OCI-LY7 (cell line): ENCODE measurements at regions not wholly inside any gene's neighbourhood (a gene's known extent, or its start where the extent isn't known, plus 50 kb on each side); places are given as distances from the start of the nearest gene placed in this dataset.

Experiments
- BruUV-seq: library from RNA; stranded (reverse); fragments of 400-500 nt; replicated peaks from 2 replicates; lab custom pipeline; 2021; lab: Mats Ljungman, UMichigan
- CTCF ChIA-PET: fragments of 300-600 bp; sonication (Branson Sonifier 250); formaldehyde crosslinking; loops from one replicate; lab custom pipeline; 2022; ENCODE audit warnings: antibody characterized with exemption; ENCODE audit not compliant: unreplicated experiment; lab: Charles Lee
- POLR2A ChIA-PET: fragments of 300-600 bp; sonication (Branson Sonifier 250); formaldehyde crosslinking; loops from one replicate; lab custom pipeline; 2022; ENCODE audit warnings: antibody characterized with exemption; lab: Charles Lee
- DNase-seq: peaks from one replicate; pipeline ENCODE4 v3.0.0-alpha.2; 2015; ENCODE audit warnings: low spot score
- H2AFZ ChIP-seq: fragments of 200-600 bp; sonication (generic), shearing (Covaris generic); 2 replicates; pipeline ENCODE4 v1.6.1; 2014; ENCODE audit warnings: mild to moderate bottlenecking, antibody characterized with exemption, low read length, moderate library complexity
- H3K27ac ChIP-seq: fragments of 200-600 bp; sonication (generic); 2 replicates; pipeline ENCODE4 v1.5.1; 2014; ENCODE audit warnings: mixed run types, low read depth, mild to moderate bottlenecking, moderate library complexity, low read length, inconsistent platforms; ENCODE audit not compliant: poor library complexity, severe bottlenecking
- H3K36me3 ChIP-seq: fragments of 200-600 bp; sonication (generic); 2 replicates; pipeline ENCODE4 v1.6.1; 2014; ENCODE audit warnings: mild to moderate bottlenecking, antibody characterized with exemption, low read length, moderate library complexity, mixed read lengths; ENCODE audit not compliant: insufficient read depth
- H3K4me1 ChIP-seq: fragments of 200-600 bp; sonication (generic); 2 replicates; pipeline ENCODE4 v1.5.1; 2014; ENCODE audit warnings: mild to moderate bottlenecking, low read length; ENCODE audit not compliant: insufficient read depth, poor library complexity, severe bottlenecking
- H3K4me2 ChIP-seq: fragments of 200-600 bp; sonication (generic); 2 replicates; pipeline ENCODE4 v1.6.1; 2014; ENCODE audit warnings: mild to moderate bottlenecking, low read length
- H3K4me3 ChIP-seq: fragments of 200-600 bp; sonication (generic); 2 replicates; pipeline ENCODE4 v1.5.1; 2014; ENCODE audit warnings: mild to moderate bottlenecking, low read depth, low read length; ENCODE audit not compliant: poor library complexity, severe bottlenecking
- H3K79me2 ChIP-seq: fragments of 200-600 bp; sonication (generic); 2 replicates; pipeline ENCODE4 v1.6.1; 2016; ENCODE audit warnings: low read depth, mild to moderate bottlenecking, low read length, moderate library complexity, mixed read lengths; ENCODE audit not compliant: insufficient read depth
- H3K9me2 ChIP-seq: fragments of 200-600 bp; sonication (generic); 2 replicates; pipeline ENCODE4 v1.6.1; 2016; ENCODE audit warnings: mild to moderate bottlenecking, low read length, mixed read lengths; ENCODE audit not compliant: insufficient read depth
- H3K9me3 ChIP-seq: fragments of 200-600 bp; sonication (generic); 2 replicates; pipeline ENCODE4 v1.6.1; 2014; ENCODE audit warnings: mild to moderate bottlenecking, mixed run types, low read length, mixed read lengths
- H4K20me1 ChIP-seq: fragments of 200-600 bp; sonication (generic); 2 replicates; pipeline ENCODE4 v1.6.1; 2014; ENCODE audit warnings: mild to moderate bottlenecking, antibody characterized with exemption, low read length, moderate library complexity, mixed read lengths; ENCODE audit not compliant: insufficient read depth
- EZH2phosphoT487 ChIP-seq: fragments of 200-600 bp; sonication (generic); IDR thresholded peaks from 2 replicates; pipeline ENCODE4 v1.6.1; 2018; ENCODE audit warnings: low read depth, borderline replicate concordance, mild to moderate bottlenecking, mixed run types, antibody characterized with exemption, low read length, moderate library complexity, mixed read lengths
- intact Hi-C: fragments of 100-400 bp; cut with micrococcal nuclease; formaldehyde crosslinking; loops from one replicate; pipeline ENCODE4 v1.10.0; 2022; ENCODE audit not compliant: unreplicated experiment
- TF ChIP-seq, protein P1 (sequence below): fragments of 200-600 bp; sonication (generic); conservative IDR thresholded peaks from 2 replicates; pipeline ENCODE4 v1.5.1; 2014; ENCODE audit warnings: mild to moderate bottlenecking, antibody characterized with exemption, low read length, moderate library complexity, mixed read lengths

DNA sequence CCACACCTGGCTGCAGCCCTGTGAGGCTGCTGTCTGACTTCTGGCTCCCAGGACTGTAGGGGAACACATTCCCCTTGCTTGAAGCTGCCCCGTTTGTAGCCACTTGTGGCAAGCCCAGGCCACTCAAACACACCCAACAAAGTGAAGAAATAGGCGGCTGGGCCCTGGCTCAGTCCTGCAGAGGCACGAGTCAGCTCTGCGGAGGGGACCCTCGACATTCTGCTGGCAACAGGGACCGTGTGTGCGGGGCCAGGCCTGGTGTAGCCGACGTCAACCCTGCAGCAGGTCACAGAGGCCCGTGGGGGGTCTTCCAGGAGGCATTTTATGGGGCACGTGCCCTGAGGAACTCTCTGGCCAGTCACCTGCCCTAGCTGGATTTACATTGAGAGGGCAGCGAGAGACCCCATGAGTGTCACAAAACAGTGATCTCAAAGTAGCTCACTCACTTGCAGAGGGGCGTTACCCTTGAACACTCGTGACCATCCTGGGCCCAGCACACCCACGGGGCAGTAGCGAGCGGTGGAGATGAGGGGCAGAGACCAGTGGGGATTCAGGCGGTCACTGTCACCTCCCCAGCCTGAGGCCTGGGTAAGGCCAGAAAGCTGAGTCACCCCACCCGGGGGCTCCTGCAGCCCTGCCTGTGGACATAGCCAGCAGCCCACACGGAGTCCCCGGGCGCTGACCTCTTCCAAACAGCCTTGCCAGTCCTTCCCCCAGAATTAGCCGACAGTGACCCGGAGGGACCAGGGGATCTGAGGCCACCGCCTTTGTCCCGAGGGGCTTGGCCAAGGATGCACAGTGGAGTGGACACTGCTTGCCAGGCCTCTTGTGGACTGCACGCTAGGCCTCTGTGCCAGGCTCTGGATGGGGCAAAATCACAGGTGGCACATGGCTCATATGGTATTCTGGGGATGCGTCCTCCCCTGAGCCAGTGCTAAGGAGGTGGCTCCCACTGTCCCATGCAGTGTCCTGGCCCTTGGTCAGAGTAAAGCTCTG is 139.5 kb downstream of the CTTN start:
- no peaks in the 10 kb centered on the region for H4K20me1 ChIP-seq
- H3K36me3 ChIP-seq = no peaks in the 10 kb centered on the region
- ChIA-PET CTCF (no interaction called here), POLR2A (no interaction called here)
- no peaks in the 10 kb centered on the region for H3K4me1 ChIP-seq
- DNase-seq = no peak
- H2AFZ ChIP-seq = no peak overlapping the region
- H3K4me3 ChIP-seq = no peak overlapping the region
- H3K9me2 ChIP-seq = no peaks in the 10 kb centered on the region
- H3K27ac ChIP-seq = no peak overlapping the region
- TF ChIP-seq EZH2phosphoT487 = no peak
- TF ChIP-seq, protein P1, sequence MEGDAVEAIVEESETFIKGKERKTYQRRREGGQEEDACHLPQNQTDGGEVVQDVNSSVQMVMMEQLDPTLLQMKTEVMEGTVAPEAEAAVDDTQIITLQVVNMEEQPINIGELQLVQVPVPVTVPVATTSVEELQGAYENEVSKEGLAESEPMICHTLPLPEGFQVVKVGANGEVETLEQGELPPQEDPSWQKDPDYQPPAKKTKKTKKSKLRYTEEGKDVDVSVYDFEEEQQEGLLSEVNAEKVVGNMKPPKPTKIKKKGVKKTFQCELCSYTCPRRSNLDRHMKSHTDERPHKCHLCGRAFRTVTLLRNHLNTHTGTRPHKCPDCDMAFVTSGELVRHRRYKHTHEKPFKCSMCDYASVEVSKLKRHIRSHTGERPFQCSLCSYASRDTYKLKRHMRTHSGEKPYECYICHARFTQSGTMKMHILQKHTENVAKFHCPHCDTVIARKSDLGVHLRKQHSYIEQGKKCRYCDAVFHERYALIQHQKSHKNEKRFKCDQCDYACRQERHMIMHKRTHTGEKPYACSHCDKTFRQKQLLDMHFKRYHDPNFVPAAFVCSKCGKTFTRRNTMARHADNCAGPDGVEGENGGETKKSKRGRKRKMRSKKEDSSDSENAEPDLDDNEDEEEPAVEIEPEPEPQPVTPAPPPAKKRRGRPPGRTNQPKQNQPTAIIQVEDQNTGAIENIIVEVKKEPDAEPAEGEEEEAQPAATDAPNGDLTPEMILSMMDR = no peak
- H3K4me2 ChIP-seq = no peak overlapping the region
- intact Hi-C loops = no loop called here
- no TSS peak for BruUV-seq
- H3K9me3 ChIP-seq = no peaks in the 10 kb centered on the region
- H3K79me2 ChIP-seq = no peaks in the 10 kb centered on the region

GRCh38 chr11:70538641-70539359 is 140.5 kb downstream of the CTTN start:
- Histone ChIP-seq H3K4me2 (no peak overlapping the region), H4K20me1 (no peaks in the 10 kb centered on the region), H3K27ac (no peak overlapping the region), H2AFZ (no peak overlapping the region), H3K9me3 (no peaks in the 10 kb centered on the region), H3K4me1 (no peaks in the 10 kb centered on the region), H3K4me3 (no peak overlapping the region), H3K9me2 (no peaks in the 10 kb centered on the region), H3K36me3 (no peaks in the 10 kb centered on the region), H3K79me2 (no peaks in the 10 kb centered on the region)
- BruUV-seq = no TSS peak
- DNase-seq = no peak
- ChIA-PET CTCF (no interaction called here), POLR2A (no interaction called here)
- TF ChIP-seq EZH2phosphoT487 = no peak
- TF ChIP-seq, protein P1 = no peak
- intact Hi-C loops = no loop called here
